Globus pallidus (tissue), 1 donor: ENCODE measurements at regions not wholly inside any gene's neighbourhood (a gene's known extent, or its start where the extent isn't known, plus 50 kb on each side); places are given as distances from the start of the nearest gene placed in this dataset.
A peak's percentile ranks its signal among the peaks of the same experiment; 100 is the strongest.
"Not testable (repeated sequence)": the region's sequence is repeated elsewhere in the genome, so short reads cannot be mapped to it uniquely, and the experiment has no call there.

Experiments
- DNase-seq: peaks from one replicate; pipeline ENCODE4 v3.0.0-alpha.2; 2015; ENCODE audit warnings: low spot score

DNA sequence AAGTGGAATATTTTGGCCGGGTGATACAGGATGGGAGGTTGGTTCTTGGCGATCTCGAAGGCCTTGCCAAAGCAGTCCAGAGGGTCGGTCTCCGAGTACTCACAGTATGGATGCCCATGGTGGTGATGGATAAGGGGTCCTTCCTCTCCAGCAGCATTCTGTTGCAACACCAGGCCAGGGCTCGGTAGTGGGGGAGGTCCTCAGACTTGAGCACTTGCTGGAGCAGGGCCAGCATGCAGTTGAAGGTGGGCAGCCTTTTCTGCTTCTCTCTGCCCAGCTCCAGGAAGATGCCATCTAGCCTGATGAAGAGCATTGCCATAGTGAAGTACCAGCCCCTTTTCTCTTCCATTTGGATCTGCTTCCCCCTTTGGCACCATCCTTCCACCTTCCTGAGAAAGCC lies 99.4 kb upstream of the MCHR2 start:
- DNase-seq: no peak

- DNase-seq: no peak
Measured at GRCh38 chr6:100088009-100088408, 94.0 kb upstream of the MCHR2 start.

GRCh38 chr6:100084991-100085364 lies 91.0 kb upstream of the MCHR2 start:
- no peak for DNase-seq

- no peak for DNase-seq
Measured at GRCh38 chr6:100084316-100084990, 90.4 kb upstream of the MCHR2 start.

DNA sequence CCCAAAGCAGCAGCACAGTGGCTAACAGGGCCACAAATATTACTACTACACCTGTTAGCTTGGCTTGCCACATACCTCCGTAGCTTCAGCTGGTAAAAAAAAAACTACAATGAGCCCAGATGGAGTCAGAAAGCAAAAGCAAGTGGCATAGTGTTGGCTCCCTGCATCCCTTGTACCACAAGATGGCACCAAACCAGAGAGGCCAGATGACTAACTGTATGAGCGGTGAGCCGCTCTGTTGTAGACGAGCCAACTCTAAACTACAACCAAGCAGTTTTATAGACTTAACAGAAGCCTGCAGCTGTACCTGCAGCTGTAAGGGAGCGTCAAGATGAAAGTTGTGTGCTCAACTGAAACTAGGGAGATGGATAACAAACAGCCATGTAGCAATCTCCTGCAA lies 84.5 kb upstream of the MCHR2 start:
- peak; percentile 29 for DNase-seq

GRCh38 chr6:100065348-100065747 lies 71.3 kb upstream of the MCHR2 start:
- no peak for DNase-seq

DNA sequence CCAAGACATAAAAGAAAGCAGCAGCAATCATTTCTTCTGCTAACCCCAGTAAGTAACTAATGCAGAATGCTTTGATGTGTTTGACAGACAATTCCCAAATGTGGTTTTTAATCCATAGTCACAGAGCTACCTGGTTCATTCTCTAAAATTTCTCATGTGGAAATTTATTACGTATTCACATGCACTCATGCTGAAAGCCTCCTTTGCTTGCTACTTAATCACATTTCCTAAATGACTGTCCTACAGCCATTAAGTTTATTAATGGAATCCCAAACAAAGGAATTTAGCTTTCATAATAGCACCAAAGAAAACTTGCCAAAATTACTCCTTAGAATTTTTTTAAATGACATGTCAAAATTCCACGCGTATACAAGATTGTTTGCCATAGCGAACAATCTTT lies 68.6 kb upstream of the MCHR2 start:
- DNase-seq: no peak

- no peak for DNase-seq
Measured at GRCh38 chr6:100057941-100058340, 63.9 kb upstream of the MCHR2 start.

DNA sequence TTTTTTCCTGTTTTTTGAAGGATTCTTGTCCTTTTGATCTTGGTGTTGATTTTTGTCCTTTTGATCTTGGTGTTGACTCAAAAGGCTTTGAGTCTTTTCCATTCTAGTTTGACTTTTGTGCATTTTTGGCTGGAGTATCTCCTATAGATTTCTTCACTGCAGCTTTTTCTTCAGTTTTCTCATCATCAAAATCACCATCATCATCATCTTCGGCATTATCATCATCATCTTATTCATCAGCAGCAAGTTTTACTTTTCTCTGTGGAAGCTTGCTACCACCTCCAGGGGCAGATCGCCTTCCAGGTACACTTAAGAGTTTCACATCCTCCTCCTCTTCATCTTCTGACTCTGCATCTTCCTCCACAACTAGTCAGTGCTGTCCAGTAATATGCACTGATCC lies 56.5 kb upstream of the MCHR2 start:
- no peak for DNase-seq

DNA sequence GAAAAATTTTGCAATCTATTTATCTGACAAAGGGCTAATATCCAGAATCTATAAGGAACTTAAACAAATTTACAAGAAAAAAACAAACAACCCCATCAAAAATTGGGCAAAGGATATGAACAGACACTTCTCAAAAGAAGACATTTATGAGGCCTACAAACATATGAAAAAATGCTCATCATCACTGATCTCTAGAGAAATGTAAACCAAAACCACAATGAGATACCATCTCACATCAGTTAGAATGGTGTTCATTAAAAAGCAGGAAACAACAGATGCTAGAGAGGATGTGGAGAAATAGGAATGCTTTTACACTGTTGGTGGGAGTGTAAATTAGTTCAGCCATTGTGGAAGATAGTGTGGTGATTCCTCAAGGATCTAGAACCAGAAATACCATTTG lies 49.9 kb upstream of the MCHR2 start:
- not testable (repeated sequence) for DNase-seq
